ENCODE measurements at regions not wholly inside any gene's neighbourhood (a gene's known extent, or its start where the extent isn't known, plus 50 kb on each side); places are given as distances from the start of the nearest gene placed in this dataset.

DNA sequence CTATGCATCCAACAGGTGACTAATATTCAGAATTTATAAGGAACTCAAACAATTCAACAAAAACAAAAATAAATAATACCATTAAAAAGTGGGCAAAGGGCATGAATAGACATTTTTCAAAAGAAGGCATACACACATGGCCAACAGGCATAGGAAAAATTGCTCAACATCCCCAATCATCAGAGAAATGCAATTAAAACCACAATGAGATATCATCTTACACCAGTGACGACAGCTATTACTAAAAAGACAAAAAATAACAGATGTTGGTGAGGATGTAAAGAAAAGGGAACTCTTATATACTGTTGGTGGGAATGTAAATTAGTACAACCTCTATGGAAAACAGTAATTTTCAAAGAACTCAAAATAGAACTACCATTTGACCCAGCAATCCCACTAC lies 250.4 kb upstream of the N4BP1 start:
- Histone ChIP-seq H3K9me3 (ENCODE audit: control insufficient read depth in 2 of 3, insufficient read depth in 1 of 3, low read length in 3 of 3) (peaks cover 0 to 6% (median 0%) of the 10 kb centered on the region in 3 donors), H3K4me1 (ENCODE audit: control insufficient read depth in 2 of 3, insufficient read depth in 2 of 3, low read depth in 1 of 3, low read length in 3 of 3) (no peaks in the 10 kb centered on the region), H3K9ac (ENCODE audit: low read length in 3 of 3) (no peak overlapping the region), H3K27me3 (ENCODE audit: control insufficient read depth, insufficient read depth, low read length) (no peaks in the 10 kb centered on the region), H3K4me3 (ENCODE audit: low read length in 3 of 3) (no peak overlapping the region), H3K36me3 (ENCODE audit: control insufficient read depth in 2 of 3, insufficient read depth in 3 of 3, low read length in 3 of 3) (no peaks in the 10 kb centered on the region), H3K27ac (ENCODE audit: low read depth in 2 of 2, low read length in 2 of 2) (no peak overlapping the region)
- DNase-seq, result no peak
- no peak for FAIRE-seq
- intact Hi-C loops (cut with DNase I), result no loop called here
- TF ChIP-seq, protein P1, sequence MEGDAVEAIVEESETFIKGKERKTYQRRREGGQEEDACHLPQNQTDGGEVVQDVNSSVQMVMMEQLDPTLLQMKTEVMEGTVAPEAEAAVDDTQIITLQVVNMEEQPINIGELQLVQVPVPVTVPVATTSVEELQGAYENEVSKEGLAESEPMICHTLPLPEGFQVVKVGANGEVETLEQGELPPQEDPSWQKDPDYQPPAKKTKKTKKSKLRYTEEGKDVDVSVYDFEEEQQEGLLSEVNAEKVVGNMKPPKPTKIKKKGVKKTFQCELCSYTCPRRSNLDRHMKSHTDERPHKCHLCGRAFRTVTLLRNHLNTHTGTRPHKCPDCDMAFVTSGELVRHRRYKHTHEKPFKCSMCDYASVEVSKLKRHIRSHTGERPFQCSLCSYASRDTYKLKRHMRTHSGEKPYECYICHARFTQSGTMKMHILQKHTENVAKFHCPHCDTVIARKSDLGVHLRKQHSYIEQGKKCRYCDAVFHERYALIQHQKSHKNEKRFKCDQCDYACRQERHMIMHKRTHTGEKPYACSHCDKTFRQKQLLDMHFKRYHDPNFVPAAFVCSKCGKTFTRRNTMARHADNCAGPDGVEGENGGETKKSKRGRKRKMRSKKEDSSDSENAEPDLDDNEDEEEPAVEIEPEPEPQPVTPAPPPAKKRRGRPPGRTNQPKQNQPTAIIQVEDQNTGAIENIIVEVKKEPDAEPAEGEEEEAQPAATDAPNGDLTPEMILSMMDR (IDR thresholded peaks at IDR 0.05; ENCODE audit: borderline replicate concordance, extremely low read depth, insufficient read depth), result no peak

DNA sequence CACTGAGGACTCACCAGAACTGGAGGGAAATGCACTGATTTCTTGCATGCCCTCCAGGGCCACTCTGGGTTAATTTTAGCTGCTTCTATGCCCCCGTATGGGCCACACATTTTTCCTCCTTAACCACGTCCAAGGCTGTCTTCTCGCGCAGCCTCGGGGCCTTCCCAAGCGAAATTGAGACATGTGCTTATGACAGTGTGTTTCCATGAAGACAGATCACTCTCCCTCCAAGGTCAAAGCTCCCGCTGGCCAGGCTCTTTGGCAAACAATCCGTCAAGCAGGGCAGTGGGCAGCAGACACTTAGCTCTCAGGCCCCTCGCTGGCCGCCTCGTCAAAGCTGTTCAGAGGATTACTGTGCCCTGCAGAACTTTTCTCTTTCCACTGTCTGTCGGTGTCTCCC lies 243.0 kb upstream of the N4BP1 start:
- TF ChIP-seq, protein P1 (IDR thresholded peaks at IDR 0.05; ENCODE audit: borderline replicate concordance, extremely low read depth, insufficient read depth), result no peak
- Histone ChIP-seq H3K36me3 (ENCODE audit: control insufficient read depth in 2 of 3, insufficient read depth in 3 of 3, low read length in 3 of 3) (no peaks in the 10 kb centered on the region), H3K9me3 (ENCODE audit: control insufficient read depth in 2 of 3, insufficient read depth in 1 of 3, low read length in 3 of 3) (no peaks in the 10 kb centered on the region), H3K27ac (ENCODE audit: low read depth in 2 of 2, low read length in 2 of 2) (no peak overlapping the region), H3K27me3 (ENCODE audit: control insufficient read depth, insufficient read depth, low read length) (no peaks in the 10 kb centered on the region), H3K4me3 (ENCODE audit: low read length in 3 of 3) (no peak overlapping the region), H3K9ac (ENCODE audit: low read length in 3 of 3) (no peak overlapping the region), H3K4me1 (ENCODE audit: control insufficient read depth in 2 of 3, insufficient read depth in 2 of 3, low read depth in 1 of 3, low read length in 3 of 3) (no peaks in the 10 kb centered on the region)
- DNase-seq (peak in 2 of 5 donors; percentile 16 to 25), FAIRE-seq (no peak)
- intact Hi-C loops (cut with DNase I), result no loop called here

DNA sequence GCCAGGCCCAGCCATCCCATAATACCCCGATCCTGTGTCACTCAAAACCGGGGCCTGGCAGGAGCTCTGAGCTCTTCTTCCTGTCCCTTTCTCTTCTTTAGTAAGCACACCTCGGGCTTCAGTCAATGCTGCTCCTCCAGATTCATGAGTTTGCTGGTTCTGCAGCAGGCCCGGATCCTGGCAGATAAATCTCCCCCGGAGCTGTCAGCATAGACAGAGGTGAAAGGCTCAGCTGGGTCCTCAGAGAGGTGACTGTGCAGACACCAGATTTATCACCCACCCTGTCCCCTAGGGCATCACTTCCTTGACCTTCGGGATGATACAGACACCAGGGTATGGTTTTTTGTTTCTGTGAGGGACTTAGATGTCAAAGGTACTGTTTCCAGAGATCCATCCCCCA lies 242.5 kb upstream of the N4BP1 start:
- no peak for FAIRE-seq
- peak in 3 of 5 donors; percentile 19 to 47 (median 29) for DNase-seq
- intact Hi-C loops (cut with DNase I), result no loop called here
- H3K9ac ChIP-seq (ENCODE audit: low read length in 3 of 3), result no peak overlapping the region
- TF ChIP-seq, protein P1 (IDR thresholded peaks at IDR 0.05; ENCODE audit: borderline replicate concordance, extremely low read depth, insufficient read depth), result no peak
- no peaks in the 10 kb centered on the region for H3K4me1 ChIP-seq (ENCODE audit: control insufficient read depth in 2 of 3, insufficient read depth in 2 of 3, low read depth in 1 of 3, low read length in 3 of 3)
- H3K27me3 ChIP-seq (ENCODE audit: control insufficient read depth, insufficient read depth, low read length), result no peaks in the 10 kb centered on the region
- no peaks in the 10 kb centered on the region for H3K36me3 ChIP-seq (ENCODE audit: control insufficient read depth in 2 of 3, insufficient read depth in 3 of 3, low read length in 3 of 3)
- H3K9me3 ChIP-seq (ENCODE audit: control insufficient read depth in 2 of 3, insufficient read depth in 1 of 3, low read length in 3 of 3), result no peaks in the 10 kb centered on the region
- no peak overlapping the region for H3K4me3 ChIP-seq (ENCODE audit: low read length in 3 of 3)
- H3K27ac ChIP-seq (ENCODE audit: low read depth in 2 of 2, low read length in 2 of 2), result no peak overlapping the region

DNA sequence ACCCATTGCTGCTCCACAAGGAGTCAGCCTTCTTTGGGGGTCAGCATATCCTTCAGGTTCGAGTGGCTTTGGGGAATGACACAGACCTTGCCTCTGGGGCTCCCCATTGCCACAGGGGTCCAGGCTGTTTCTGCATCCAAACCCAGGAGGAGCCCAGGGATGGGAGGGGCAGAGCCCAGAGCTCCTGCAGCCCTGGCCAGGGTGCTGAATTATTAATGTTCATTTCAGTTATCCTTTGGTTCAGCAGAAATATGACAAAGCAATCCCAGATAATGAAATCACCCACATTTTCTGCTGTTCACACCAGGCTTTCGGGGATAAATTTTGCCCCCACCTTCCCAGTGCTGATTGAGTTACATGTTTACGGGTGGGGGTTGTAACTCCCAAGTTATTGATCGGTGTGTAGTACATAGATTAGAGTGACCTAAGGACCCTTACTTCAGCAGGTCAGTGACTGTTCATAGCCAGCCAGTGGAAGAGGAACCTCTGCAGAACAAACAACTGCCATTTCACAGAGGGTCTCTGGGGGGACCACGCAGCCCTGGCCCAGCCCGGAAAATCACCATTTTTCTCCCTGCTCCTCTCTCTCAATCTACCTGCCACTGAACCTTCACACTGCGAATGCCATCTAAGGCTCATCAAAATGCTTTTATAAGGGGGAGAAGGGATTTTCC lies 240.3 kb upstream of the N4BP1 start:
- no peak overlapping the region for H3K4me3 ChIP-seq (ENCODE audit: low read length in 3 of 3)
- H3K27me3 ChIP-seq (ENCODE audit: control insufficient read depth, insufficient read depth, low read length), result no peaks in the 10 kb centered on the region
- TF ChIP-seq, protein P1 (IDR thresholded peaks at IDR 0.05; ENCODE audit: borderline replicate concordance, extremely low read depth, insufficient read depth), result no peak
- no peak for FAIRE-seq
- H3K27ac ChIP-seq (ENCODE audit: low read depth in 2 of 2, low read length in 2 of 2), result no peak overlapping the region
- no peak overlapping the region for H3K9ac ChIP-seq (ENCODE audit: low read length in 3 of 3)
- DNase-seq, result no peak
- no peaks in the 10 kb centered on the region for H3K36me3 ChIP-seq (ENCODE audit: control insufficient read depth in 2 of 3, insufficient read depth in 3 of 3, low read length in 3 of 3)
- H3K9me3 ChIP-seq (ENCODE audit: control insufficient read depth in 2 of 3, insufficient read depth in 1 of 3, low read length in 3 of 3), result no peaks in the 10 kb centered on the region
- intact Hi-C loops (cut with DNase I), result no loop called here
- H3K4me1 ChIP-seq (ENCODE audit: control insufficient read depth in 2 of 3, insufficient read depth in 2 of 3, low read depth in 1 of 3, low read length in 3 of 3), result no peaks in the 10 kb centered on the region
